ENCODE measurements at regions not wholly inside any gene's neighbourhood (a gene's known extent, or its start where the extent isn't known, plus 50 kb on each side); places are given as distances from the start of the nearest gene placed in this dataset.

DNA sequence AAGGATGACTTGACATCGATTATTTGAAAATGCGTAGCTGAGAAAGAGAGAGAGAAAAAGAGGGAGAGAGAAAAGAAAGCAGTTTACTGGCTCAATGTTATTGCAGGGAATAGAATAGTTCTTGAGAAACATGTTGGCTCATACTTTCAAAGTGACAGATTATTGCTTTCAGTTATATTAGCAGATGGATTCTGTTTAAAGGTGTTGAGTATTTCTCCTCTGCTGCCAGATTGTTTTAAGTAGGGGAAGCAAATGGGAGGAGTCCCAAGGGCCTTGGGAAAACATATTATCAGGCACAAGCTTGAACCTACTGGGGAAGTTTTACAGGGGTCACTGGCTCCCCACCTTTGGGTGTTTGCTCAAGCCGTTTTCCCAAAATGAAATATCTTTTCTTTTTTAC is 203.8 kb upstream of the SRRM4 start:
- H2BK5ac ChIP-seq (ENCODE audit: low read depth, low read length): no peak overlapping the region
- no peaks in the 10 kb centered on the region for H3K36me3 ChIP-seq (ENCODE audit: control insufficient read depth in 2 of 4, insufficient read depth in 4 of 4, low read length in 3 of 4)
- TF ChIP-seq CHD2 (IDR thresholded peaks at IDR 0.05; ENCODE audit: low read length) (no peak), POU5F1 (IDR thresholded peaks at IDR 0.05; ENCODE audit: low read depth, low read length) (no peak), NRF1 (IDR thresholded peaks at IDR 0.05; ENCODE audit: low read depth, low read length) (no peak)
- no peaks in the 10 kb centered on the region for H4K20me1 ChIP-seq (replicated peaks in 1 of 2; ENCODE audit: control insufficient read depth in 1 of 2, insufficient read depth in 2 of 2, low read length in 2 of 2)
- H3K27me3 ChIP-seq (replicated peaks in 1 of 4; ENCODE audit: control insufficient read depth in 3 of 4, extremely low read depth in 1 of 4, insufficient read depth in 3 of 4, low read length in 3 of 4): peaks cover 0 to 7% (median 4%) of the 10 kb centered on the region in 4 experiments; a peak in 4 of 7 replicates
- no peak overlapping the region for H3K56ac ChIP-seq (replicated peaks; ENCODE audit: insufficient read length, low read depth, low read length)
- no peaks in the 10 kb centered on the region for H3K79me1 ChIP-seq (ENCODE audit: low read depth, low read length)
- no peak overlapping the region for H4K8ac ChIP-seq (ENCODE audit: extremely low read depth, insufficient read depth, low read length)
- no peak overlapping the region for H2BK15ac ChIP-seq (ENCODE audit: low read length)
- DNase-seq (ENCODE audit: low read depth in 1 of 2, low spot score in 2 of 2) (no peak), FAIRE-seq (no peak)
- peaks cover 9% of the 10 kb centered on the region for H3K23me2 ChIP-seq (ENCODE audit: low read depth, low read length)
- no peak overlapping the region for H2AK5ac ChIP-seq (ENCODE audit: low read depth, low read length)
- peaks cover 5 to 18% (median 7%) of the 10 kb centered on the region in 4 experiments; a peak in 6 of 7 replicates for H3K4me1 ChIP-seq (replicated peaks in 1 of 4; ENCODE audit: control insufficient read depth in 3 of 4, insufficient read depth in 4 of 4, low read length in 3 of 4)
- H4K91ac ChIP-seq (replicated peaks; ENCODE audit: insufficient read length, low read length): no peak overlapping the region
- no peak overlapping the region for H2AFZ ChIP-seq (ENCODE audit: low read length)
- H3K4ac ChIP-seq (replicated peaks; ENCODE audit: insufficient read length, low read depth, low read length): no peak overlapping the region
- H3K9ac ChIP-seq (replicated peaks in 1 of 4; ENCODE audit: extremely low read depth in 1 of 4, low read depth in 3 of 4, low read length in 3 of 4): no peak overlapping the region
- no peak overlapping the region for H3K4me2 ChIP-seq (ENCODE audit: insufficient read depth in 1 of 2, low read depth in 2 of 2, low read length in 2 of 2)
- no peak overlapping the region for H2BK20ac ChIP-seq (ENCODE audit: low read length)
- no peak overlapping the region for H3K14ac ChIP-seq (ENCODE audit: insufficient read length)
- H3K4me3 ChIP-seq (ENCODE audit: extremely low read depth in 1 of 4, insufficient read depth in 2 of 4, low read depth in 3 of 4, low read length in 4 of 4): no peak overlapping the region
- H4K5ac ChIP-seq (ENCODE audit: insufficient read length, low read depth, low read length): no peak overlapping the region
- no peak overlapping the region for H2BK120ac ChIP-seq (replicated peaks; ENCODE audit: low read depth, low read length)
- H2BK12ac ChIP-seq (ENCODE audit: low read depth, low read length): no peak overlapping the region
- no peaks in the 10 kb centered on the region for H3K79me2 ChIP-seq (ENCODE audit: control insufficient read depth in 1 of 2, insufficient read depth in 2 of 2, low read length in 2 of 2)
- ChIA-PET POLR2A (ENCODE audit: partially characterized antibody) (no interaction called here), CTCF (ENCODE audit: partially characterized antibody) (interaction anchor here (0.6 to 1.6 kb wide), 2 partner anchors 63 to 145 kb away, joined by 3 to 5 read pairs; no protein-coding TSS in a partner anchor)
- no peak overlapping the region for H3K27ac ChIP-seq (ENCODE audit: low read depth, low read length)
- 80% methylated on average over 3 of the region's 3 CpGs; no CpG with 5 or more reads in 1 of the 2 experiments for WGBS, 2 experiments (ENCODE audit: extremely low coverage in 1 of 2, insufficient coverage in 1 of 2, insufficient read length in 1 of 2, insufficient replicate concordance in 2 of 2, low coverage in 1 of 2, low lambda C conversion rate in 2 of 2, missing lambda C conversion rate in 1 of 2)
- no peak overlapping the region for H3K23ac ChIP-seq (ENCODE audit: insufficient read length)
- H3K9me3 ChIP-seq (ENCODE audit: insufficient read depth in 2 of 2, low read depth in 1 of 2, low read length in 1 of 2): no peaks in the 10 kb centered on the region
- H3K18ac ChIP-seq (ENCODE audit: extremely low read depth, low read length): no peak overlapping the region
